ENCODE measurements at regions not wholly inside any gene's neighbourhood (a gene's known extent, or its start where the extent isn't known, plus 50 kb on each side); places are given as distances from the start of the nearest gene placed in this dataset.
"Not testable (repeated sequence)": the region's sequence is repeated elsewhere in the genome, so short reads cannot be mapped to it uniquely, and the experiment has no call there.

- DNase-seq = no peak
These were observed 58.5 kb downstream of the IGLL5 start for GRCh38 chr22:22946131-22946530.

- DNase-seq = no peak
These were observed 61.3 kb downstream of the IGLL5 start for GRCh38 chr22:22948651-22949571.

GRCh38 chr22:22949953-22950352 lies 62.3 kb downstream of the IGLL5 start:
- DNase-seq = no peak

GRCh38 chr22:22951035-22951434 lies 63.4 kb downstream of the IGLL5 start:
- no peak for DNase-seq

- DNase-seq = no peak
These were observed 65.1 kb downstream of the IGLL5 start for GRCh38 chr22:22952531-22953280.

- no peak for DNase-seq
These were observed 66.2 kb downstream of the IGLL5 start for GRCh38 chr22:22953791-22954190.

- DNase-seq = peak; percentile 59
These were observed 67.0 kb downstream of the IGLL5 start for GRCh38 chr22:22954656-22955055.

GRCh38 chr22:22955276-22955798 lies 67.7 kb downstream of the IGLL5 start:
- DNase-seq = no peak

- DNase-seq = peak; percentile 70
These were observed 68.4 kb downstream of the IGLL5 start for GRCh38 chr22:22955866-22956535.

- DNase-seq = no peak
These were observed 69.5 kb downstream of the IGLL5 start for GRCh38 chr22:22957090-22957489.

GRCh38 chr22:22958621-22959020 lies 71.0 kb downstream of the IGLL5 start:
- no peak for DNase-seq

GRCh38 chr22:22959147-22959827 lies 71.7 kb downstream of the IGLL5 start:
- peak; percentile 80 for DNase-seq

- DNase-seq = no peak
These were observed 72.7 kb downstream of the IGLL5 start for GRCh38 chr22:22960307-22960706.

- no peak for DNase-seq
These were observed 74.0 kb downstream of the IGLL5 start for GRCh38 chr22:22961574-22961973.

- no peak for DNase-seq
These were observed 80.8 kb downstream of the IGLL5 start for GRCh38 chr22:22968366-22968765.

- DNase-seq = not testable (repeated sequence)
These were observed 85.0 kb downstream of the IGLL5 start for GRCh38 chr22:22972605-22973004.

- no peak for DNase-seq
These were observed 85.7 kb downstream of the IGLL5 start for GRCh38 chr22:22973336-22973735.

GRCh38 chr22:22974156-22974555 lies 86.5 kb downstream of the IGLL5 start:
- DNase-seq = no peak

- no peak for DNase-seq
These were observed 87.4 kb downstream of the IGLL5 start for GRCh38 chr22:22974795-22975580.

- DNase-seq = no peak
These were observed 88.7 kb downstream of the IGLL5 start for GRCh38 chr22:22976033-22976922.
